ENCODE measurements at regions not wholly inside any gene's neighbourhood (a gene's known extent, or its start where the extent isn't known, plus 50 kb on each side); places are given as distances from the start of the nearest gene placed in this dataset.

- H3K36me3 ChIP-seq (ENCODE audit: control insufficient read depth, insufficient read depth, low read length) = no peaks in the 10 kb centered on the region
- ChIA-PET POLR2A (no interaction called here), CTCF (no interaction called here)
- H3K4me3 ChIP-seq (ENCODE audit: low read depth, low read length) = no peak overlapping the region
- TF ChIP-seq, protein P1, sequence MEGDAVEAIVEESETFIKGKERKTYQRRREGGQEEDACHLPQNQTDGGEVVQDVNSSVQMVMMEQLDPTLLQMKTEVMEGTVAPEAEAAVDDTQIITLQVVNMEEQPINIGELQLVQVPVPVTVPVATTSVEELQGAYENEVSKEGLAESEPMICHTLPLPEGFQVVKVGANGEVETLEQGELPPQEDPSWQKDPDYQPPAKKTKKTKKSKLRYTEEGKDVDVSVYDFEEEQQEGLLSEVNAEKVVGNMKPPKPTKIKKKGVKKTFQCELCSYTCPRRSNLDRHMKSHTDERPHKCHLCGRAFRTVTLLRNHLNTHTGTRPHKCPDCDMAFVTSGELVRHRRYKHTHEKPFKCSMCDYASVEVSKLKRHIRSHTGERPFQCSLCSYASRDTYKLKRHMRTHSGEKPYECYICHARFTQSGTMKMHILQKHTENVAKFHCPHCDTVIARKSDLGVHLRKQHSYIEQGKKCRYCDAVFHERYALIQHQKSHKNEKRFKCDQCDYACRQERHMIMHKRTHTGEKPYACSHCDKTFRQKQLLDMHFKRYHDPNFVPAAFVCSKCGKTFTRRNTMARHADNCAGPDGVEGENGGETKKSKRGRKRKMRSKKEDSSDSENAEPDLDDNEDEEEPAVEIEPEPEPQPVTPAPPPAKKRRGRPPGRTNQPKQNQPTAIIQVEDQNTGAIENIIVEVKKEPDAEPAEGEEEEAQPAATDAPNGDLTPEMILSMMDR (IDR thresholded peaks at IDR 0.05; ENCODE audit: insufficient read depth, low read depth, low read length) = no peak
- no peaks in the 10 kb centered on the region for H3K27me3 ChIP-seq (ENCODE audit: control insufficient read depth, insufficient read depth, low read length)
- no peak for DNase-seq (ENCODE audit: low read depth)
Measured at GRCh38 chr6:167731216-167731615, 95.5 kb upstream of the AFDN start.

- ChIA-PET POLR2A (no interaction called here), CTCF (no interaction called here)
- TF ChIP-seq, protein P1 (IDR thresholded peaks at IDR 0.05; ENCODE audit: insufficient read depth, low read depth, low read length) = no peak
- Histone ChIP-seq H3K27me3 (ENCODE audit: control insufficient read depth, insufficient read depth, low read length) (no peaks in the 10 kb centered on the region), H3K36me3 (ENCODE audit: control insufficient read depth, insufficient read depth, low read length) (no peaks in the 10 kb centered on the region), H3K4me3 (ENCODE audit: low read depth, low read length) (no peak overlapping the region)
- no peak for DNase-seq (ENCODE audit: low read depth)
Measured at GRCh38 chr6:167731731-167732422, 94.8 kb upstream of the AFDN start.

GRCh38 chr6:167733740-167734661 is 92.7 kb upstream of the AFDN start:
- Histone ChIP-seq H3K4me3 (ENCODE audit: low read depth, low read length) (no peak overlapping the region), H3K36me3 (ENCODE audit: control insufficient read depth, insufficient read depth, low read length) (no peaks in the 10 kb centered on the region), H3K27me3 (ENCODE audit: control insufficient read depth, insufficient read depth, low read length) (no peaks in the 10 kb centered on the region)
- TF ChIP-seq, protein P1 (IDR thresholded peaks at IDR 0.05; ENCODE audit: insufficient read depth, low read depth, low read length) = no peak
- ChIA-PET POLR2A (no interaction called here), CTCF (no interaction called here)
- no peak for DNase-seq (ENCODE audit: low read depth)

GRCh38 chr6:167734662-167735083 is 92.0 kb upstream of the AFDN start:
- TF ChIP-seq, protein P1 (IDR thresholded peaks at IDR 0.05; ENCODE audit: insufficient read depth, low read depth, low read length) = no peak
- POLR2A ChIA-PET = no interaction called here
- no peak for DNase-seq (ENCODE audit: low read depth)
- CTCF ChIA-PET = no interaction called here
- no peak overlapping the region for H3K4me3 ChIP-seq (ENCODE audit: low read depth, low read length)
- H3K27me3 ChIP-seq (ENCODE audit: control insufficient read depth, insufficient read depth, low read length) = no peaks in the 10 kb centered on the region
- no peaks in the 10 kb centered on the region for H3K36me3 ChIP-seq (ENCODE audit: control insufficient read depth, insufficient read depth, low read length)

DNA sequence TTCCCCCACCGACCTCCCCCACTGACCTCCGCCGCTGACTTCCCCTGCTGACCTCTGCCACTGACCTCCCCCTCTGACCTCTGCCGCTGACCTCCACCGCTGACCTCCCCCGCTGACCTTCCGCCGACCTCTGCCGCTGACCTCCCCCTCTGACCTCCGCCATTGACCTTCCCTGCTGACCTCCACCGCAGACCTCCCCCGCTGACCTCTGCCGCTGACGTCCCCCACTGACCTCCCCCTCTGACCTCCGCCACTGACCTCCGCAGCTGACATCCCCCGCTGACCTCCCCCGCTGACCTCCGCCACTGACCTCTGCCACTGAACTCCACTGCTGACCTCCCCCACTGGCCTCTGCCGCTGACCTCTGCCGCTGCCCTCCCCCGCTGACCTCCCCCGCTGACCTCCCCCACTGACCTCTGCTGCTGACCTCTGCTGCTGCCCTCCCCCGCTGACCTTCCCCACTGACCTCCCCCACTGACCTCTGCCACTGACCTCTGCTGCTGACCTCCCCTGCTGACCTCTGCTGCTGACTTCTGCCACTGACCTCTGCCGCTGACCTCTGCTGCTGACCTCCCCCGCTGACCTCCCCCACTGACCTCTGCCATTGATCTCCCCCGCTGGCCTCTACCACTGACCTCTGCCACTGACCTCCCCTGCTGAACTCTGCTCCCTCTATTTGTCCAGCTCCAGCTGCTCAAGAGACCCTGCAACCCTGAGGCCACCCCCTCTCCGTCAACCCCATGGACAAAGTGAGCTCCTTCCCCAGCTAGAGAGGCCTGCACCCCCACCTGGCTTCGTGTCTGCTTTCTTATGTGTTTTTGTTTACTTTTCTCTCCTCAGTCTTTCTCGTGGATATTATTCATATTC is 91.4 kb upstream of the AFDN start:
- no peak for DNase-seq (ENCODE audit: low read depth)
- CTCF ChIA-PET = no interaction called here
- TF ChIP-seq, protein P1 (IDR thresholded peaks at IDR 0.05; ENCODE audit: insufficient read depth, low read depth, low read length) = no peak
- Histone ChIP-seq H3K4me3 (ENCODE audit: low read depth, low read length) (no peak overlapping the region), H3K27me3 (ENCODE audit: control insufficient read depth, insufficient read depth, low read length) (no peaks in the 10 kb centered on the region), H3K36me3 (ENCODE audit: control insufficient read depth, insufficient read depth, low read length) (no peaks in the 10 kb centered on the region)
- POLR2A ChIA-PET = no interaction called here

Measured in BJ (cell line).